ENCODE measurements at regions not wholly inside any gene's neighbourhood (a gene's known extent, or its start where the extent isn't known, plus 50 kb on each side); places are given as distances from the start of the nearest gene placed in this dataset.
A peak's percentile ranks its signal among the peaks of the same experiment; 100 is the strongest.

GRCh38 chr2:150824118-150824517 lies 336.7 kb upstream of the RND3 start:
- TF ChIP-seq CTCF (conservative IDR thresholded peaks at IDR 0.05) (no peak), EZH2 (IDR thresholded peaks at IDR 0.05; ENCODE audit: low read depth) (no peak)
- Histone ChIP-seq H3K9me2 (ENCODE audit: insufficient read depth) (no peaks in the 10 kb centered on the region), H3K4me3 (no peak overlapping the region), H3K4me1 (replicated peaks; ENCODE audit: insufficient read depth) (no peaks in the 10 kb centered on the region), H3K36me3 (ENCODE audit: low read depth) (no peaks in the 10 kb centered on the region), H4K20me1 (ENCODE audit: insufficient read depth) (no peaks in the 10 kb centered on the region), H3K27ac (no peak overlapping the region), H3K9me3 (ENCODE audit: insufficient read depth, low read depth) (no peaks in the 10 kb centered on the region), H3F3A (ENCODE audit: insufficient read depth, low read depth) (no peaks in the 10 kb centered on the region), H3K79me2 (ENCODE audit: low read depth) (no peaks in the 10 kb centered on the region), H3K4me2 (no peak overlapping the region), H2AFZ (no peak overlapping the region), H3K27me3 (ENCODE audit: insufficient read depth, low read depth) (no peaks in the 10 kb centered on the region)
- POLR2A ChIA-PET (ENCODE audit: unreplicated experiment): no interaction called here
- intact Hi-C loops (cut with micrococcal nuclease; ENCODE audit: unreplicated experiment): no loop called here
- CTCF ChIA-PET: interaction anchor here (0.6 kb wide), 1 partner anchor 331 kb away, joined by 3 read pairs; no protein-coding TSS in a partner anchor
- DNase-seq: no peak
- no TSS peak for BruUV-seq (replicated peaks)

GRCh38 chr2:150817422-150817821 lies 330.0 kb upstream of the RND3 start:
- H3K79me2 ChIP-seq (ENCODE audit: low read depth): no peaks in the 10 kb centered on the region
- TF ChIP-seq EZH2 (IDR thresholded peaks at IDR 0.05; ENCODE audit: low read depth) (no peak), CTCF (conservative IDR thresholded peaks at IDR 0.05) (no peak)
- no peak overlapping the region for H3K4me3 ChIP-seq
- no peaks in the 10 kb centered on the region for H4K20me1 ChIP-seq (ENCODE audit: insufficient read depth)
- no peaks in the 10 kb centered on the region for H3K9me3 ChIP-seq (ENCODE audit: insufficient read depth, low read depth)
- no peaks in the 10 kb centered on the region for H3K27me3 ChIP-seq (ENCODE audit: insufficient read depth, low read depth)
- ChIA-PET POLR2A (ENCODE audit: unreplicated experiment) (no interaction called here), CTCF (no interaction called here)
- intact Hi-C loops (cut with micrococcal nuclease; ENCODE audit: unreplicated experiment): no loop called here
- H3K4me2 ChIP-seq: no peak overlapping the region
- H3K4me1 ChIP-seq (replicated peaks; ENCODE audit: insufficient read depth): no peaks in the 10 kb centered on the region
- no peak overlapping the region for H3K27ac ChIP-seq
- no peak overlapping the region for H2AFZ ChIP-seq
- BruUV-seq (replicated peaks): no TSS peak
- H3F3A ChIP-seq (ENCODE audit: insufficient read depth, low read depth): no peaks in the 10 kb centered on the region
- DNase-seq: no peak
- no peaks in the 10 kb centered on the region for H3K9me2 ChIP-seq (ENCODE audit: insufficient read depth)
- no peaks in the 10 kb centered on the region for H3K36me3 ChIP-seq (ENCODE audit: low read depth)

GRCh38 chr2:150812664-150813367 lies 325.3 kb upstream of the RND3 start:
- H3K9me2 ChIP-seq (ENCODE audit: insufficient read depth): no peaks in the 10 kb centered on the region
- no peaks in the 10 kb centered on the region for H3K4me1 ChIP-seq (replicated peaks; ENCODE audit: insufficient read depth)
- H3K27ac ChIP-seq: no peak overlapping the region
- TF ChIP-seq CTCF (conservative IDR thresholded peaks at IDR 0.05): no peak
- no peak for TF ChIP-seq EZH2 (IDR thresholded peaks at IDR 0.05; ENCODE audit: low read depth)
- H3K79me2 ChIP-seq (ENCODE audit: low read depth): no peaks in the 10 kb centered on the region
- H4K20me1 ChIP-seq (ENCODE audit: insufficient read depth): no peaks in the 10 kb centered on the region
- H3K27me3 ChIP-seq (ENCODE audit: insufficient read depth, low read depth): no peaks in the 10 kb centered on the region
- no peaks in the 10 kb centered on the region for H3K36me3 ChIP-seq (ENCODE audit: low read depth)
- no peak overlapping the region for H2AFZ ChIP-seq
- no peak overlapping the region for H3K4me3 ChIP-seq
- ChIA-PET CTCF (no interaction called here), POLR2A (ENCODE audit: unreplicated experiment) (no interaction called here)
- H3F3A ChIP-seq (ENCODE audit: insufficient read depth, low read depth): no peaks in the 10 kb centered on the region
- no peak overlapping the region for H3K4me2 ChIP-seq
- BruUV-seq (replicated peaks): no TSS peak
- peak in 1 of 2 experiments; percentile 43 for DNase-seq
- intact Hi-C loops (cut with micrococcal nuclease; ENCODE audit: unreplicated experiment): no loop called here
- no peaks in the 10 kb centered on the region for H3K9me3 ChIP-seq (ENCODE audit: insufficient read depth, low read depth)

All from PC-9 (cell line).